ENCODE measurements at regions not wholly inside any gene's neighbourhood (a gene's known extent, or its start where the extent isn't known, plus 50 kb on each side); places are given as distances from the start of the nearest gene placed in this dataset.

- no peak overlapping the region for H3K4me2 ChIP-seq (ENCODE audit: low read length)
- TF ChIP-seq CTCF (IDR thresholded peaks at IDR 0.05; ENCODE audit: low read length) (no peak), EZH2 (IDR thresholded peaks at IDR 0.05; ENCODE audit: borderline replicate concordance, low read length) (no peak)
- H3K9ac ChIP-seq (ENCODE audit: low read length): no peak overlapping the region
- no peaks in the 10 kb centered on the region for H3K9me3 ChIP-seq (ENCODE audit: low read length)
- no peaks in the 10 kb centered on the region for H4K20me1 ChIP-seq (ENCODE audit: insufficient read depth, low read length)
- H3K9me2 ChIP-seq (ENCODE audit: low read depth, low read length): no peaks in the 10 kb centered on the region
- no peaks in the 10 kb centered on the region for H3K79me2 ChIP-seq (ENCODE audit: insufficient read depth, low read length)
- H3F3A ChIP-seq (ENCODE audit: insufficient read depth, low read length): no peaks in the 10 kb centered on the region
- H3K27me3 ChIP-seq (ENCODE audit: insufficient read depth, low read length): no peaks in the 10 kb centered on the region; the same call in 1 of the 2 replicates
- no peak overlapping the region for H3K4me3 ChIP-seq (ENCODE audit: low read depth, low read length, poor library complexity, severe bottlenecking)
- no peak overlapping the region for H2AFZ ChIP-seq (ENCODE audit: low read length)
- no peaks in the 10 kb centered on the region for H3K36me3 ChIP-seq (ENCODE audit: insufficient read depth, low read length)
- no peak overlapping the region for H3K27ac ChIP-seq (ENCODE audit: low read depth, low read length, poor library complexity, severe bottlenecking)
- no peaks in the 10 kb centered on the region for H3K4me1 ChIP-seq (ENCODE audit: insufficient read depth, low read length, severe bottlenecking)
These were observed 419.2 kb downstream of the OCA2 start for GRCh38 chr15:27679731-27680471.

- Histone ChIP-seq H3K9me3 (ENCODE audit: low read length) (no peaks in the 10 kb centered on the region), H3K27me3 (ENCODE audit: insufficient read depth, low read length) (no peaks in the 10 kb centered on the region; the same call in 1 of the 2 replicates), H3F3A (ENCODE audit: insufficient read depth, low read length) (no peaks in the 10 kb centered on the region), H3K4me1 (ENCODE audit: insufficient read depth, low read length, severe bottlenecking) (no peaks in the 10 kb centered on the region), H3K36me3 (ENCODE audit: insufficient read depth, low read length) (no peaks in the 10 kb centered on the region), H4K20me1 (ENCODE audit: insufficient read depth, low read length) (no peaks in the 10 kb centered on the region), H3K9ac (ENCODE audit: low read length) (no peak overlapping the region), H3K9me2 (ENCODE audit: low read depth, low read length) (no peaks in the 10 kb centered on the region), H3K4me3 (ENCODE audit: low read depth, low read length, poor library complexity, severe bottlenecking) (no peak overlapping the region), H3K4me2 (ENCODE audit: low read length) (no peak overlapping the region), H2AFZ (ENCODE audit: low read length) (no peak overlapping the region), H3K27ac (ENCODE audit: low read depth, low read length, poor library complexity, severe bottlenecking) (no peak overlapping the region), H3K79me2 (ENCODE audit: insufficient read depth, low read length) (no peaks in the 10 kb centered on the region)
- TF ChIP-seq CTCF (IDR thresholded peaks at IDR 0.05; ENCODE audit: low read length) (no peak), EZH2 (IDR thresholded peaks at IDR 0.05; ENCODE audit: borderline replicate concordance, low read length) (no peak)
These were observed 419.9 kb downstream of the OCA2 start for GRCh38 chr15:27679203-27679602.

GRCh38 chr15:27677951-27678350, 421.2 kb downstream of the OCA2 start:
- no peak overlapping the region for H3K4me2 ChIP-seq (ENCODE audit: low read length)

More at GRCh38 chr15:27677951-27678350, 421.2 kb downstream of the OCA2 start:
- Histone ChIP-seq H3K27me3 (ENCODE audit: insufficient read depth, low read length) (no peaks in the 10 kb centered on the region; the same call in 1 of the 2 replicates), H3K9ac (ENCODE audit: low read length) (no peak overlapping the region), H3K9me3 (ENCODE audit: low read length) (no peaks in the 10 kb centered on the region), H4K20me1 (ENCODE audit: insufficient read depth, low read length) (no peaks in the 10 kb centered on the region), H3K4me1 (ENCODE audit: insufficient read depth, low read length, severe bottlenecking) (no peaks in the 10 kb centered on the region), H3K36me3 (ENCODE audit: insufficient read depth, low read length) (no peaks in the 10 kb centered on the region), H3K27ac (ENCODE audit: low read depth, low read length, poor library complexity, severe bottlenecking) (no peak overlapping the region), H3K79me2 (ENCODE audit: insufficient read depth, low read length) (no peaks in the 10 kb centered on the region), H2AFZ (ENCODE audit: low read length) (no peak overlapping the region), H3K4me3 (ENCODE audit: low read depth, low read length, poor library complexity, severe bottlenecking) (no peak overlapping the region), H3K9me2 (ENCODE audit: low read depth, low read length) (no peaks in the 10 kb centered on the region), H3F3A (ENCODE audit: insufficient read depth, low read length) (no peaks in the 10 kb centered on the region)
- TF ChIP-seq EZH2 (IDR thresholded peaks at IDR 0.05; ENCODE audit: borderline replicate concordance, low read length) (no peak), CTCF (IDR thresholded peaks at IDR 0.05; ENCODE audit: low read length) (no peak)
